OCI-LY7 (cell line): ENCODE measurements at regions not wholly inside any gene's neighbourhood (a gene's known extent, or its start where the extent isn't known, plus 50 kb on each side); places are given as distances from the start of the nearest gene placed in this dataset.

Experiments
- CTCF ChIP-seq: fragments of 200-600 bp; sonication (generic); conservative IDR thresholded peaks from 2 replicates; pipeline ENCODE4 v1.5.1; 2014; ENCODE audit warnings: mild to moderate bottlenecking, antibody characterized with exemption, low read length, moderate library complexity, mixed read lengths
- EZH2phosphoT487 ChIP-seq: fragments of 200-600 bp; sonication (generic); IDR thresholded peaks from 2 replicates; pipeline ENCODE4 v1.6.1; 2018; ENCODE audit warnings: low read depth, borderline replicate concordance, mild to moderate bottlenecking, mixed run types, antibody characterized with exemption, low read length, moderate library complexity, mixed read lengths

GRCh38 chr22:26087816-26088215, 81.4 kb upstream of the SEZ6L start:
- TF ChIP-seq CTCF (no peak), EZH2phosphoT487 (no peak)
